Choroid plexus epithelial cell (primary cell): ENCODE measurements at regions not wholly inside any gene's neighbourhood (a gene's known extent, or its start where the extent isn't known, plus 50 kb on each side); places are given as distances from the start of the nearest gene placed in this dataset.

ENCODE experiments used
- DNase-seq: peaks from one replicate; pipeline ENCODE4 v3.0.0-alpha.2; 2010; ENCODE audit warnings: low read depth
- H3K4me3 ChIP-seq: 2 replicates; pipeline ENCODE4 v1.5.1; 2011; ENCODE audit warnings: low read depth, mild to moderate bottlenecking, control low read depth, low read length, moderate library complexity
- CTCF ChIP-seq: conservative IDR thresholded peaks from 2 replicates; pipeline ENCODE4 v1.5.1; 2011; ENCODE audit warnings: low read depth, mild to moderate bottlenecking, control low read depth, inconsistent platforms, low read length, moderate library complexity

GRCh38 chr16:51349626-51350025, 198.6 kb upstream of the SALL1 start:
- no peak overlapping the region for H3K4me3 ChIP-seq
- TF ChIP-seq CTCF, result no peak
- DNase-seq, result no peak

DNA sequence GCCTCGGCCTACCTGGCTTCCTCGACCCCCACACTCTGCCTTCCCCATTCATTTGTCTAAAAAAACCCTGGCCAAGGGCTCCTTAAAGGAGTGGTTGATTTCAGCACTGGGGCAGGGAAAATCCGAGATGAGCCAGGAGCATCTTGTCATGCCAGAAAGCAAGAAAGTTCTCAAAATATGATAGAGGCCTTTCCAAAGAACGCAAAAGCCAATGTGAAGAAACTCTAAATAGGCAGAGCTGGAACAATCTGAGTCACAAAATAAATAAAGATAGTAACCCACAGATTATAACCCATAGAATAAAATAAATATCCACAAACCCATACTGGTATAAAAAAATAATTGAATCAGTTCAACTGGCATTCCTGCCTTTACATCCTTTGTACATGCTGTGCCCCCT, 192.3 kb upstream of the SALL1 start:
- H3K4me3 ChIP-seq, result no peak overlapping the region
- no peak for TF ChIP-seq CTCF
- DNase-seq, result peak; percentile 30

DNA sequence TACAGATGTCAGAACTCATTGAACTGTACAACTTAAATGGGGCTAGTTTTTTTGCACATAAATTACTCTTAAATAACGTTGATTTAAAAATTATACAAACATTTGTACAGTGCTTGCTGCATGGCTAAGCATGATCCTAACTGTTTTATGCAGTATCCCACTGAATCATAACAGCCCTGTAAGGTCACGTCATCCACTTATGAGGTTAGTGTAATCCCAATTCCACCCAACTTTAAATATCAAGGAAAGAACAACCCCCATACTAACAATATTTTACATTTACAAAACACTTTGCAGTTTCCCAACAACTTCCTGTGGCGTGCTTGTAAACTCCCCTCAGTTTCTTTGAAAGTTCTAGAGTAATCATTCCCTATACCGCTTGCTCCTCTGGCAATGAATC, 190.1 kb upstream of the SALL1 start:
- no peak for DNase-seq
- H3K4me3 ChIP-seq, result no peak overlapping the region
- no peak for TF ChIP-seq CTCF

- TF ChIP-seq CTCF, result peak; percentile 31
- no peak overlapping the region for H3K4me3 ChIP-seq
- DNase-seq, result no peak
Observed at GRCh38 chr16:51337662-51338061, 186.6 kb upstream of the SALL1 start.

- no peak overlapping the region for H3K4me3 ChIP-seq
- DNase-seq, result no peak
- TF ChIP-seq CTCF, result no peak
Observed at GRCh38 chr16:51328733-51329132, 177.7 kb upstream of the SALL1 start.

GRCh38 chr16:51327001-51327400, 175.9 kb upstream of the SALL1 start:
- no peak for TF ChIP-seq CTCF
- DNase-seq, result peak; percentile 58
- H3K4me3 ChIP-seq, result no peak overlapping the region

DNA sequence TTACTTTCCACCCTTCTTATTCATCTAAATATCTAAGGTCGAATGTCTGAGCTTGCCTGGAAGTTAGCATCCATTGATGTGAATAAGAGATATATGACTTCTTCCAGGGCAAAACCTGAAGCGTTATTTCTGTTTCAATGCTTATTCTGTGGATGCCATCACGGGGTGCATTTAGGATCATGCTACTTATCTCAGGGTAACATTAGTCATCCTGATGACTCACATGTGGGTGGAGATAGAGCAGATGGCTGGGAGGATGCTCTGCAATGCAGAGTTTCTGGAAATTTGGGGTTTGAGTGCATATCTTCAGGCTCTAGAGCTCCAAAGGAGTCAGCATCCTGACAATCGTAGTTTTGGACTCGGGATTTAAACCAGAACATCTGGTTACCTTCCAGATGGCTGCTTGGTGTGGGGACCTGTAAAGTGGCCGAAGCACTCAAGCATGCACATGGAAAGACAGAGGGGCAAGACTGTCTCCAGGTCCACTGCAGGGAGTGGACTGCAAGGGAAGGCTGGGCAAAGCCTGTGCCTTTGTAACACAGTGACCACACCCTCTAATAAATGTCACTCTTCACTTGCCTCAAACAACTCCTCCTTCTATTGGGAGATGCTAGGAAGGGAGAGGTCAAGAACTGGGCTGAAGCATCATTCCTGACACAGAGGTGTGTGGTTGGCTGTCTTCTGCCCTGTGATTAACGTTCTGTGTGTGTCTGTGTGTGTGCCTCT, 175.2 kb upstream of the SALL1 start:
- peak; percentile 80 for DNase-seq
- no peak overlapping the region for H3K4me3 ChIP-seq
- no peak for TF ChIP-seq CTCF
